ENCODE measurements at regions not wholly inside any gene's neighbourhood (a gene's known extent, or its start where the extent isn't known, plus 50 kb on each side); places are given as distances from the start of the nearest gene placed in this dataset.

DNA sequence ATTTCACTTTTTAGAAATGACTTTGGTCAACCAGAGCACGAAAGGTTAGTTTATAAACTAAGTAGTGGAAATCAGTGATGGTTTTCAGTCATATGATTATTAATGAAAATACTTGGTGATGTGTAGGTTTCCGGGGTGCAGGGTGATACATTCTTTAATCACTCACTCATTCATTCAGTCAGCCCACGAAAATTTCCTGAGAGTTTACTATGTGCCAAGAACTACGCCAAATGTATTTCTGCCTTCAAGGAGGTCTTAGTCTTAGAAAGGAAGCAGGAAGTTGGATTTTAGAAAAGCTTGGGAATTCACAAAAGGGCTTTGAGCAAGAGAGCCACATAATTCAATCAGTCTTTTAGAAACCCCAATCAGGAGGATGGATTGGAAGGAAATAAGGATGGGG lies 543.6 kb downstream of the PLCL1 start:
- Histone ChIP-seq H3K4me3 (replicated peaks in 1 of 3; ENCODE audit: insufficient read depth in 1 of 3, low read depth in 1 of 3, low read length in 3 of 3) (no peak overlapping the region), H2AFZ (ENCODE audit: low read depth, low read length) (no peak overlapping the region), H3K27ac (ENCODE audit: insufficient read depth, low read depth, low read length) (no peak overlapping the region), H3K27me3 (ENCODE audit: control insufficient read depth in 2 of 2, insufficient read depth in 2 of 2, low read length in 2 of 2) (no peaks in the 10 kb centered on the region), H4K20me1 (replicated peaks; ENCODE audit: control insufficient read depth, extremely low read depth, insufficient read depth, low read length) (no peaks in the 10 kb centered on the region), H3K9me3 (replicated peaks; ENCODE audit: control insufficient read depth, insufficient read depth, low read length) (no peaks in the 10 kb centered on the region), H3K79me2 (ENCODE audit: control insufficient read depth, insufficient read depth, low read length) (no peaks in the 10 kb centered on the region), H3K9me1 (replicated peaks; ENCODE audit: control insufficient read depth, extremely low read depth, insufficient read depth, low read length) (no peaks in the 10 kb centered on the region), H3K9ac (replicated peaks; ENCODE audit: extremely low read depth, insufficient read depth, low read length) (no peak overlapping the region), H3K4me1 (ENCODE audit: control insufficient read depth, extremely low read depth, insufficient read depth, low read length) (no peaks in the 10 kb centered on the region), H3K36me3 (ENCODE audit: control insufficient read depth in 2 of 2, extremely low read depth in 1 of 2, insufficient read depth in 2 of 2, low read length in 2 of 2) (no peaks in the 10 kb centered on the region), H3K4me2 (ENCODE audit: insufficient read depth, low read length) (no peak overlapping the region)
- dilution Hi-C loops (cut with MboI; ENCODE audit: extremely low pct_ligation_motif_present, low sequenced_read_pairs) (no loop called here), intact Hi-C loops (cut with micrococcal nuclease) (no loop called here)
- FAIRE-seq (no peak), DNase-seq (ENCODE audit: low read depth, low spot score) (no peak)
- POLR2A ChIA-PET, result no interaction called here
- CTCF ChIA-PET, result interaction anchor here (0.7 to 1.4 kb wide), 2 partner anchors 27 to 38 kb away, joined by 3 to 5 read pairs; no protein-coding TSS in a partner anchor
- no TSS peak for BruUV-seq (replicated peaks)
- no peak for TF ChIP-seq FOS (IDR thresholded peaks at IDR 0.05; ENCODE audit: borderline replicate concordance, insufficient read depth, low read length)
- TF ChIP-seq, protein P1, sequence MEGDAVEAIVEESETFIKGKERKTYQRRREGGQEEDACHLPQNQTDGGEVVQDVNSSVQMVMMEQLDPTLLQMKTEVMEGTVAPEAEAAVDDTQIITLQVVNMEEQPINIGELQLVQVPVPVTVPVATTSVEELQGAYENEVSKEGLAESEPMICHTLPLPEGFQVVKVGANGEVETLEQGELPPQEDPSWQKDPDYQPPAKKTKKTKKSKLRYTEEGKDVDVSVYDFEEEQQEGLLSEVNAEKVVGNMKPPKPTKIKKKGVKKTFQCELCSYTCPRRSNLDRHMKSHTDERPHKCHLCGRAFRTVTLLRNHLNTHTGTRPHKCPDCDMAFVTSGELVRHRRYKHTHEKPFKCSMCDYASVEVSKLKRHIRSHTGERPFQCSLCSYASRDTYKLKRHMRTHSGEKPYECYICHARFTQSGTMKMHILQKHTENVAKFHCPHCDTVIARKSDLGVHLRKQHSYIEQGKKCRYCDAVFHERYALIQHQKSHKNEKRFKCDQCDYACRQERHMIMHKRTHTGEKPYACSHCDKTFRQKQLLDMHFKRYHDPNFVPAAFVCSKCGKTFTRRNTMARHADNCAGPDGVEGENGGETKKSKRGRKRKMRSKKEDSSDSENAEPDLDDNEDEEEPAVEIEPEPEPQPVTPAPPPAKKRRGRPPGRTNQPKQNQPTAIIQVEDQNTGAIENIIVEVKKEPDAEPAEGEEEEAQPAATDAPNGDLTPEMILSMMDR (IDR thresholded peaks at IDR 0.05; ENCODE audit: extremely low read depth in 1 of 2, insufficient read depth in 1 of 2, low read depth in 1 of 2, low read length in 2 of 2), result no peak
- no peak for TF ChIP-seq POLR2A (IDR thresholded peaks at IDR 0.05; ENCODE audit: low read depth, low read length)
- TF ChIP-seq, protein P2, sequence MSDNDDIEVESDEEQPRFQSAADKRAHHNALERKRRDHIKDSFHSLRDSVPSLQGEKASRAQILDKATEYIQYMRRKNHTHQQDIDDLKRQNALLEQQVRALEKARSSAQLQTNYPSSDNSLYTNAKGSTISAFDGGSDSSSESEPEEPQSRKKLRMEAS (IDR thresholded peaks at IDR 0.05; ENCODE audit: insufficient read depth, insufficient read length), result no peak
- no peak for TF ChIP-seq POLR2AphosphoS5 (IDR thresholded peaks at IDR 0.05; ENCODE audit: insufficient read depth, low read depth, low read length)
- TF ChIP-seq JUN (IDR thresholded peaks at IDR 0.05; ENCODE audit: borderline replicate concordance, insufficient read depth, insufficient read length, low read depth), result no peak
- no peak for TF ChIP-seq GATA2 (IDR thresholded peaks at IDR 0.05; ENCODE audit: insufficient read depth, insufficient read length, low read depth, low read length)
- no peak for TF ChIP-seq EZH2 (IDR thresholded peaks at IDR 0.05; ENCODE audit: borderline replicate concordance, low read depth, low read length, severe bottlenecking)
- no peak for TF ChIP-seq MYC (IDR thresholded peaks at IDR 0.05; ENCODE audit: low read depth, low read length)
